Eye (tissue), 1 donor: ENCODE measurements at regions not wholly inside any gene's neighbourhood (a gene's known extent, or its start where the extent isn't known, plus 50 kb on each side); places are given as distances from the start of the nearest gene placed in this dataset.
A peak's percentile ranks its signal among the peaks of the same experiment; 100 is the strongest.

Experiments used
- DNase-seq: peaks from one replicate; pipeline ENCODE4 v3.0.0-alpha.2; 2015

DNA sequence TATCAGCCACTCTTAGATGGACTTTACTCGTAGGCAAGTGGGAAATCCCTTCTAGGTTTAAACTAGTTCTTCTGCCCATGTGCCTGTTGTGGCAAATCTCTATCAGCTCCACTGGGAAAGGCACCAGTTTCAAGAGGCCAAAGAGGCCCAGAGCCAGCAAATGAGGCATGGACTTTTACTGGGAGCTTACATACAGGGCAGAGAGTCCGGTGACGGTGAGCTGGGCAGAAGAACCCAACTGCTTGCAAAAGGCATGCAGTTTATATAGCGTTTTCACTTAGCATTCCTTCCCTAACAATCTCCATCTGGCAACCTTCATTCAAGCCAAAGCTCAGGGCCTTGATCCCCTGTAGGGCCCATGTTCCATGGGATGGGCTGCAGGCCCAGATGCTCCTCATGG is 93.0 kb upstream of the C3orf80 start:
- DNase-seq, result no peak

DNA sequence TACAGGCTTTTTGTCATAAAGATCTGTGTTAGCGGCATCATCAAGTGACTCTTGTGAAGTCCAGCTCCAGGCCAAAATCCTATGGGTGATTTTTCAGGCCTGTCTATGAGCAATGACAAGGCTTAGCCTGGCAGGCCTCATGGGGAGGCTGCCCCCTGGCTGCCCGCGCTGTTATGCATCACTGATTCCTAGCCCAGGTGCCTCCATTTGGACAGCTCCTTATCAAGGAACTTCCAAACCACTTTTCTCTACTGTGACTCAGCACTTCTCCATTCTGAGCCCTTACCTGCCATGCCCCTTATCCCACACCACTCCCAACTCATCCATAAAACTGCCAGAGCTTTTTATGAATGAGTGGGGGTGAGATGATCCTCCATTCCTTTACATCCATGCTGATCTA is 91.5 kb upstream of the C3orf80 start:
- DNase-seq, result no peak

GRCh38 chr3:160134454-160134853 is 90.8 kb upstream of the C3orf80 start:
- DNase-seq, result no peak

- DNase-seq, result no peak
Observed at GRCh38 chr3:160134964-160135363, 90.3 kb upstream of the C3orf80 start.

GRCh38 chr3:160135851-160136250 is 89.4 kb upstream of the C3orf80 start:
- peak; percentile 54 for DNase-seq

- DNase-seq, result no peak
Observed at GRCh38 chr3:160136421-160136820, 88.8 kb upstream of the C3orf80 start.

- no peak for DNase-seq
Observed at GRCh38 chr3:160139291-160139690, 85.9 kb upstream of the C3orf80 start.

- no peak for DNase-seq
Observed at GRCh38 chr3:160140756-160141155, 84.5 kb upstream of the C3orf80 start.

DNA sequence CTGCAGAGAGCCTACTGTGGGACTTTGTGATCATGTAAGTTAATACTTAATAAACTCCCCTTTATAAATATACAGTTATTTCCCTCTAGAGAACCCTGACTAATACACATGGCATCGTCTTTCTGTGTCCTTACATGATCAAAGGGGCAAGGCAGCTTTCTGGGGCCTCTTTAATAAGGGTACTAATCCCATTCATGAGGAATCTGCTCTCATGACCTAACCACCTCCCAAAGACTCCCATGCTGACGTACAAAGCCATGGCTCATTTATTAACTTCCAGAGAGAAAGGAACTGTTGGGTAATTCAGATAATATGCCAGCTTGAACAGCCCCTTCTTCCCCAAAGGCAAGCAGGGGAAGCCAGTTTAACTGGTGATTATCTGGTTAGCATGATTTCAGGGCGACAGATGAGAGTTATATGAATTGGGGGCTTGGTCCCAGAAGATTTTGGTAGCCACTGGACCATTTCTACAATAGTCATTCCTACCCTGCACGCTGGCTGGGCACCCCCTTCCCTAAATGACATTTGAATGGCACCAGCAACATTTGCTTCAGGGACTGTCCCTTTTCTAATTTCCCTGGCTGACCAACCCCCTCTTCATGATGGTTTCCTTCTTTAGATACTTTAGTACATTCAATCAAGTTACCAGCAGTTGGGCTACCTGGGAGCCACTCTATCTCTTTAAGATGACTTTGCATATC is 83.6 kb upstream of the C3orf80 start:
- no peak for DNase-seq

- no peak for DNase-seq
Observed at GRCh38 chr3:160143482-160143881, 81.7 kb upstream of the C3orf80 start.

GRCh38 chr3:160150066-160150465 is 75.2 kb upstream of the C3orf80 start:
- no peak for DNase-seq

DNA sequence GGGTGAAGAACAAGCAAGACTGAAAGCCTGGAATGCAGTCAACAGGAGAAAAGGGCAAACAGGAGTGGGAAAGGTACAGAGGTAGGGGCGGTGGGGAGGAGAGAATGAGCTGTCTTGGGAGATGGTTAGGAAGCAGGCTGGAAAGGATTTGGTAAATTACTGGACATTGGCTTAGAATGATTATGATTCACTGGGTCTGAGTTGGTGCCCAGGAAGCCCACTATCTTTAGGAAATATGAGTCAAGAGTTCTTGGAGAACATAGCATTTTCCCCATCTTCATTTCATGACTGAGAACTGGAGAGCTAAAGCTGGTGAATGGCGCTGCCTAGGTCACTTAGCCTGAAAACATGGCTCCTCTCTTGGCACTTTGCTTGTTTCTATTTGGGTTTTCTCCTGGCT is 74.7 kb upstream of the C3orf80 start:
- no peak for DNase-seq

- no peak for DNase-seq
Observed at GRCh38 chr3:160152638-160153037, 72.6 kb upstream of the C3orf80 start.

DNA sequence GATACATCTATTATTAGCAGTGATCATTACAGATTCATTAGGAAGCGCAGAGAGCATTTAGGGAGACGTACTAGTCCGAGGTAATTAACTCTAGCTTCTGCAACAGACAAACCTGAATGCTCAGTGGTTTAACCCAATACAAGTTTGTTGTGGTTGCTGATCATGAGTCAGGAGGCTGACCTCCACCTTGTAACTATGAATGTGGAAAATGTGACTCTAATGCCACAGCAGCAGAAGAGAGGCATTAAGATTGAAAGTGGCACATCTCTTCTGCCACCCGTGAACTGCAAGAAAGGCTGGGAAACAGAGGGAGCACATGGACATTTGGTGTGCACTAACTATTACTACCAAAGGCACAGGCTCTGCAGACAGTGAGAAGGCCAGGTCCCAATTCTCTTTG is 71.2 kb upstream of the C3orf80 start:
- no peak for DNase-seq

DNA sequence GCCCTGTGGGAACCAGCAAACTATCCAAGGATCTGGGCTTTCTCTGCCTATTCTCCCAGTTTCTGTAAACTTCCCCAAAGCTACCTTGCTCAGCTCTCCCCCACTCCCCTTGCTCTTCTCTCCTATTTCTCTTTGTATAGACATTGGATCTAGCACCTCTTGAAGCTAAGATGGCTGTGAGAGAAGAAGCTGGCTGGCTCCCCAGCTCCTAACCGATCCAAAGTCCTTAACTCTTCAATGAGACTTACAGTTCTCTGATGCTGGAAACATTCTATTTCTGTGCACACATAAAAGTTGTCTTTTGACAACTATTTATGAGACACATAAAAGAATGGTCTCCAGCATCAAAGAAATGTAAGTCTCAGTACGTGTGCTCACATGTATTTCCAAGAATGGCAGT is 70.6 kb upstream of the C3orf80 start:
- no peak for DNase-seq

- DNase-seq, result no peak
Observed at GRCh38 chr3:160157321-160157720, 67.9 kb upstream of the C3orf80 start.

DNA sequence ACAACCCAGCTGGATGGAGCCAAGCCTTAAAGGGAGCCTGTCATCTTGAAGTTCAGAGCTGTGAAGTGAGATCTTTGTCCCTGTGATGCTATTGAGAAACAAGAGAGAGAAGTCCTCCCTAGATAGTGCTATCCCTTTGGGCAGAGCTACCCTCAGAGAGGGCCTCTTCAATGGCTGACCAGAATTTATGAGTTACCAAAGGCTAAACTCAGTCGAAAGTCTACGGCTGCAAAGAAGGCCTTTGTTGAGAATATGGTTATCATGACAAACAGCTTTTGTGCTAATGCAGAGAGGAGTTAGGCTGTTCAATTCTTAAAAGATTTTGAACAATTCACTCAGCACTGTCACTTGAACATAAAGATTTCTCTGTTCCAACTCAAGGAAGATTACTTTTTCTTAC is 65.9 kb upstream of the C3orf80 start:
- no peak for DNase-seq

GRCh38 chr3:160159806-160160205 is 65.4 kb upstream of the C3orf80 start:
- DNase-seq, result peak; percentile 19

GRCh38 chr3:160161921-160162320 is 63.3 kb upstream of the C3orf80 start:
- DNase-seq, result no peak

DNA sequence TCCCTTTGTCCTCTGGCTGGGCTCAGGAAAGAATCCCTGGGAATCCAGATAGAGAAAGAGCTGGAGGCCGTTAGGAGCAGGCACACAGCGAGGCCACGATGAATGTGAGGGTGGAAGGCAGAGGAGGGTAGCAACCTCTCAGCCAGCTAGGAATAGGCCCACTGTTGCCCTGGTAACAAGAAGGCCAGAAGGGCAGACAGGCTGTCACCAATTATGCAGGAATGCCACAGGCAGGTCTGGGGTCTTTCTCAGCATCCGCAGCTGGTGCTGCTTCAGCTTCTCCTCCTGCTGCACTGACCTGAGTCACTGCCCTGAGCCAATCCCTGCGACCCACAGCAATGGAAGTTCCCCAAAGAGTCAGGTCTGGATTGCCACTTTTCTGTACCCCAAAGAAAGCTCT is 62.8 kb upstream of the C3orf80 start:
- peak; percentile 91 for DNase-seq

- DNase-seq, result peak; percentile 61
Observed at GRCh38 chr3:160163229-160163878, 61.9 kb upstream of the C3orf80 start.

DNA sequence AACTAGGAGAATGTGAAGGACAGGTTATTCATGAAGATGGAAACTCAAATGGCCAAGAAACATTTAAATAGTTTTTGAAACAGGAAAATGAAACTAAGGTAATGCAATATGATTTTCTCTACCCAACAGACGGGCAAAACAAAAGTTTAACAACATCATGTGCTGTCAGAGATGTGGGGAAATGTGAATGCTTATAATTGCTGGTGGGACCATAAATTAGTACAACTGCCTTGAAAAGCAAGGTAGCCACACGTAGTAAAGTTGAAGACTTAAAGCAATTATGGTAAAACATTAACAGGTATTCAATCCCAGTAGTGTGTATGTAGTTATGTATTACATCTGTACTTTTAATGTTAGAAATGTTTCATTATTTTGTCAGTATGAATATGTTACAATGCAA is 57.0 kb upstream of the C3orf80 start:
- DNase-seq, result no peak

GRCh38 chr3:160169139-160169976 is 55.9 kb upstream of the C3orf80 start:
- no peak for DNase-seq
